GM18907 (cell line): ENCODE measurements at regions not wholly inside any gene's neighbourhood (a gene's known extent, or its start where the extent isn't known, plus 50 kb on each side); places are given as distances from the start of the nearest gene placed in this dataset.
A peak's percentile ranks its signal among the peaks of the same experiment; 100 is the strongest.

ENCODE experiments used
- ATAC-seq: cut with Tn5 transposase; IDR thresholded peaks from one replicate; pipeline ENCODE4 v1.9.1; 2021; ENCODE audit warnings: mild to moderate bottlenecking, moderate library complexity; ENCODE audit not compliant: unreplicated experiment

GRCh38 chr3:30162579-30162978, 443.8 kb upstream of the TGFBR2 start:
- no peak for ATAC-seq

DNA sequence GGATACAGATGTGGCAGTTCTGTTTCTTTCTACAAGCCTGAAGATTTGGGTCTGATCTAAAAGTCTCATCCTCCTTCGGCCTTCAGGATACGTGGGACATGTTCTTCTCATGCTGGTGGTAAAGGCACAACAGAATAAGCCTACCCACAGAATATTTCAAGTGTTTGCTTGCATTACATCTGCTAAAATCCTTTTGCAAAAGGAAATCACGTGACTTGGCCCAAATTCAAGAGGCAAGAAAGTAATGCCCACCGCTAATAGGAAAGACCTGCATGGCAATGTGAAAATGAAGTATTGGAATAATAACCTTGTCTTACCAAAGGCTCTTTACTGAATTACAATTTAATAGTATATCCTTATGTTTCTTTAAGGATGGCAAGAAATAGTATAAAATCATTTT, 439.9 kb upstream of the TGFBR2 start:
- no peak for ATAC-seq

- no peak for ATAC-seq
Observed at GRCh38 chr3:30167541-30168011, 438.8 kb upstream of the TGFBR2 start.

DNA sequence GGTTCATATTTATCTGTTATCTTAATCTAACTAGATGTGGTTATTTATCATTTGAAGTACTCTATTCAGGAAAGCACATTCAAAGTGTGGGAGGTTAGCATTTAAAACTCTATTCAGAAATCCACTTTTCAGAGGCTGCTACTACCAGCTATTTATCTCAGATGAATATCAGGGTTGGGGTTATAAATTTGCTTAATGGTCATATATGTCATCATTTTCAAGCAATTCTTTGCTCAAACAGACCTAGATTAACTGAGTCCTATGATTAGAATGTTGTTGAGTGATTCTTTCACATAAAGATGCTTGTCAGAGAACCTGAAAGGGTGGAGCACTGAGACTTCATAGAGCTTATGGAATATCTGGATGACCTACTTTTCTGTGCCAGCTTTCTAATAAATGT, 436.9 kb upstream of the TGFBR2 start:
- no peak for ATAC-seq

- ATAC-seq = no peak
Observed at GRCh38 chr3:30170681-30171438, 435.5 kb upstream of the TGFBR2 start.

DNA sequence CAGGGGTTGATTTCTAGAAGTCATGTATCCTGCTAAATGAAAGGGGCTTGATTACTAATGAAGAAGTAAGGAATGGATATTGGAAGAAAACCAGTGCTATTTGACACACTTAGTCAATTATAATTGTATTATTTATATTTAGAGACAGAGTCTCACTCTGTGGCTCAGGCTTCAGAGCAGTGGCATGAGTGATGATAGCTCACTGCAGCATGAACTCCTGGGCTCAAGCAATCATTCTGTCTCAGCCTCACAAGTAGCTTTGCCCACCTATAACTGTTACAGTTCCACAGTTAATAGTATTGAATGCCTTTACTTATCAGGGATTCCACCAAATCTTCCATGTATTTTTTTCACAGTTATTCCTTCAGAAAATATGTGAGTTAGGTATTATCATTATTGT, 432.0 kb upstream of the TGFBR2 start:
- ATAC-seq = no peak

DNA sequence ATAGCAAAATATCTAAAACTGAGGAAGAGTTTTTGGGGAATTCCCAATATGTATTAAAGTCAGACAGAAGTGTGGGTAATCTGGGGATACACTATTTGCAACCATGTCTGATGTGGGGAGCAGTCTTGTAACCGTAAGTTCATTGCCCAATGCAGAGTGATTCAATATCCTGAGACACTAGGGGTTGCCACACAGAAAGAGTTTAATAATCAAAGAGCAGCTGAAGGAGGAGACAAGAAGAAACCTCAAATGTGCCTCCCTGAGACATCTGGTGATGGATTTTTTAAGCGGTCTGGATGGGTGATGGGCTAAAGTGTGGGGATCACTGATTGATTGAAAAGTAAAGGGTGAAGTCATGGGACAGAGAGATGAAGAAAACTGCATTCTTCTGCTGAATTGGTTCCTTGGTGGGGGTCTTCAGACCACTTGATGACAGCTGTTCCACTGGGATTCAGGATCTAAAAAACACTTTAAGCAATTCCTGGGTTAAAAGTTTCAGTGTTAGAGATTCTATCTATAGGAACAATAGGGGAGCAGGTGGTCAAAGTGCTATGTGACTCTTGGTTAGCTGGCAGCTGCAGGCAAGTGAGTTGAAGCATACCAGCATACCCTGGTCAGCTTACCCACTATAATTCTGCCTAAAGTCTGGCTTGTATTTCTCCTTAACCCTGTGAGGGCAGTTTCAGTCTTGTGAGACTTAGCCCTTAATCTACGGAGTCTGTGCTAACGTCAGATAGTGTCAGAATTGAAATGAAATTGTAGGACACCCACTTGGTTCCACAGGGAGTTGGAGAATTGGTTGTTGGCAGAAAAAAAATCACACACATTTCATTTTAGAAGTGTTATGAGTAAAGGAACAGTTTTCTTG, 425.9 kb upstream of the TGFBR2 start:
- ATAC-seq = no peak

GRCh38 chr3:30181178-30181465, 425.3 kb upstream of the TGFBR2 start:
- no peak for ATAC-seq

DNA sequence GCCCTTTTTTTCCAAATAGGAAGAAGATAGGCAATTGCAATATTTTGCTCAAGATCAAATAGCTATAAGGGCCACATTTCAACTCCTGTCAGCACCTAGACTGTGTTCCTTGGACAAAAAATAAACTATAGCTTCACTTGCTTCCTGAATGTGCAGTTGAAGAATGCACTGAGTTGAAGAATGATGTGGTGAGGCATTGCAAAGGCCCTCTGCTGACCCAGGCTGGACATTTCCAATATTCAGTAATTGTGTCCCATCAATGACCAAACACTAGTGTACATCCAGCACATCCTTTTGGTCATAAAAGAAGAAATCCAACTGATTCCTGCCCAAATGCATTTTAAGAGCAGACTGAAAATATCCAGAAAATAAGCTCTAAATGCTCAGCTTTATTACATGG, 424.8 kb upstream of the TGFBR2 start:
- no peak for ATAC-seq

- no peak for ATAC-seq
Observed at GRCh38 chr3:30183421-30183820, 423.0 kb upstream of the TGFBR2 start.

DNA sequence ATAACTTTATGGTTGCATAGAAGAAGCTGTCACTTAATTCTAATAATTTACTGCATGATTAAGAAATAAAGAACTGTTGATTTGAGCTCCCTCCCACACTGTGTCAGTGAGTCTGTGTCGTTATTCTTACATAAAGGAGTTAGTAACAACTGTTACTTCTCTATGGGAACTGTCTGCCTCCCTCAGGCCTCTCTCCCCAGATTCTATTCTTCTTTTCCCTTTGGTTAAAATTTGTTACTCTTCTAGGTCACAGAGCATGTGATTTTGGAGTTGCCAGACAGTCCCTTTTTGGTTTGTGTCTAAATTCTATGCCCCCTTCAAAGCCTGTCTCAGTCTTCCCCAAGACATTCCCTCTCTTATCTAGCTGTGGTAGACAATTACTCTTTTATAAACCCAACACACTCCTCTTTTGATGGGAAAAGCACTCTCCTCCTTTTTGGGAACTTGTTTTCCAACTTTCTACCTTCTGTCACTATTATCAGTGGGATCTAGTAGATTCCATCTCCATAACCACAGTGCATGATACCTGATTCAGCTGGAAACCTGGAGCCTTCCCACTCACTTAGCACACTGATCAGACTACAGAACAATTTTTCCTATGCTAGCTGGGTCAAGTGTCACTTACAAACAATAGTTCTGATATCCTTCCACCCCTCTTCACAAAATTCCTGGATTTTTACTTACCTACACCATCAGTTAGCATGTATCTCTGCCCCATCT, 422.1 kb upstream of the TGFBR2 start:
- ATAC-seq = no peak

DNA sequence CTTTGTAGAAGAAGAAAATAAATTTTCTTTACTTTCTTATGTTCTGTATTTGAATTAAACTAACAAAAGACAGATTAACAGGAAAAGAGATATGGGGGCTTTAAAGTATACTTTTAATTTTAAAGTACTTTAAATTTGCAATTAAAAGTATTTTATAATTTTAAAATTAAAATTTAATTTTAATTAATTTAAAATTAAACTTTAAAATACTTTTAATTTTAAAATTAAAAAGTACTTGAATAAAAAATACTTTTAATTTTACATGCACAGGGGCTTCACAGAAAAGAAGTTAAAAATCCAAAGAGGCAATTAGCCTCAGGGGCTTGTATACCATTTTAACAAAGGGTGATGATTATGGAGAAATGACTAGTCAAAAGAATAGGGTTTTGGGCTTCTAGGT, 420.5 kb upstream of the TGFBR2 start:
- no peak for ATAC-seq

DNA sequence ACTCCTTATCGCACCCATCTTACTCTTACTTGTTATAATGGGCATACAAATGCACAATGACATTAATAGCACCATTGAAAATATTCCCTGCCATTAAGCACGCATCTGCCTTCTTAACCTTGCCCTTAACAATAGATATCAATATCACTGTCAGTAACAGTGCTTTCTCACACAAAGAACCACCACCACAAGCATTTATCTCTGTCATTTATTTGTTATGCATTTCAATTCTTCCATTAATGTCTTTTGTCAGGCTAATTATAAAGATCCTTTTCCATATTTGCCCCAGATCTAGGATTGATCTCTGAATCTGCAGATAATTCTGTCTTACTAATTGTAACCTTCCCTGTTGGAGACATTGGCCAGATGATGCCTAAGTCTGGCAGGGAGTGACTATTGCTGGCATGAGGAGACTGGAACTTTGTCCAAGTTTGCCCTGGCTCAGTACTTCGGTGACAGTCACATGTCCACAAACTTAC, 419.6 kb upstream of the TGFBR2 start:
- no peak for ATAC-seq

DNA sequence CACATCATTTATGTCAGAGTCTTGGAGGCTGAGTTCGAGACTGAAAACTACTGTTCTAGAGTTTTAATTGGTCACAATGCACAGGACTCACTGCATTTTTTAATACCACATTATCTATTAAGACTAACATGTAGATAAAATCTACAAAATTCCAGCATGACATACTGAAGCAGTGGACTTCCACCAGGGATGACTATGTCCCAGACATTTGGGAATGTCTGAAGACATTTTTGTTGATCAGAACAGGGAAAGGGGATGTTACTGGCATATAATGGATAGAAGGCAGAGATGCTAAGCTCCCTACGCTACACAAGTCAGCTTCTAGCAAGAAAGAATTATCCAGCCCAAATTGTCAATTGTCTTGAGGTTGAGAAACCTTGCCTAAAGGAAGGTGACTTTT, 419.0 kb upstream of the TGFBR2 start:
- no peak for ATAC-seq

GRCh38 chr3:30188713-30189112, 417.7 kb upstream of the TGFBR2 start:
- no peak for ATAC-seq

DNA sequence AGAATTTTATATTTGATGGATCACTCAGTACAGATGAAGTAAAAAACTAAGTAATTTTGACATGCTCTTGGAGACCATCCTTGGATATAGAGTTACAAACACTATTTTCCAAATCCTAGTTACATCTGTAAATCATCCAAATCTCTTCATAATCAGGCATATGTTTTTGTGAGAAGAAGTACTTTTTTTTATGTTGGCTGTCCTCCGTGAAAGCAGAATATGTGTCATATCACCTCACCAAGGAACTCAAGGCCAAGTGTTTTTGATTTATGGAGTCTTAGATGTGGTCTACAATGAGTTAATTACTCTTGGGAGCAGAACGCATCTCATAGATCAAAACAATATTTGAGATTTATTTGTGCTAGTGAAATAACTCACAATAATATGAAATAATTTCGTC, 416.5 kb upstream of the TGFBR2 start:
- no peak for ATAC-seq

- no peak for ATAC-seq
Observed at GRCh38 chr3:30193625-30194044, 412.8 kb upstream of the TGFBR2 start.

DNA sequence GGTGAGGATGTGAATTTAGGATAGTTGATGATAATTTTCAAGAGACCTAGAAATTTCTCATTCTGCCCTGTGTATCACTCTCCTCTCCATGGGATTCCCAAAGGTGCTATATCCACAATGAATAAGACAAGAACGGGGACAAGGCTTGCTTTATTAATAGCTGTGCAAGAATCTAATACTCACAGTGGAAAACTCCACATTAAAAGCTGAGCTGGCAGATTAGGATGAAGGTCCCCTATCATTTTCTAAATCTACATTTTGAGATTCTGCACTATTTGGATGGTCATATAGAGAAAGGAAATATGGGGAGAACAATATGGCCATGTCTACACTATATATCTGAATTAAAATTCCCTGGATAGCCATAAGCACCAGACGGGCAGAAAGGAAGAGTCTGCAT, 411.0 kb upstream of the TGFBR2 start:
- ATAC-seq = no peak

DNA sequence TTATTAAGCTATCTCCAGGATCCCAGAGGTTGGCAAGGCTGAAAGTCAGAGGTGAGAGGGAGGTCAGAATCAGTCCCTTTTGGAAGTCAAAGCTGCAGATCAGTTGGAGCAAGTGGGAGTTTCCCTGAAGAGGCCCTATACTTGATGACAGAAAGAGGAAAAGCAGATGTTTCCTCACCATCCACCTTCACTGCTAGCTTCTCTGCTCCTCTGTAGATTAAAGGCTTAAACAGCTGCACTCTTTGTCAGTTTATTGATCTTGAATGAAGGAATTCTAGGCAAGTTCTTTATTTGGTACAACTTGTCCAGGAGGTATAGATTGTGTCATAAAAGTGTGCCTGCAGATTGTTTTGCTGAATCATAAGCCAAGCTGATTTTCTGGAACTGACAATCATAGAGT, 408.2 kb upstream of the TGFBR2 start:
- ATAC-seq = no peak

DNA sequence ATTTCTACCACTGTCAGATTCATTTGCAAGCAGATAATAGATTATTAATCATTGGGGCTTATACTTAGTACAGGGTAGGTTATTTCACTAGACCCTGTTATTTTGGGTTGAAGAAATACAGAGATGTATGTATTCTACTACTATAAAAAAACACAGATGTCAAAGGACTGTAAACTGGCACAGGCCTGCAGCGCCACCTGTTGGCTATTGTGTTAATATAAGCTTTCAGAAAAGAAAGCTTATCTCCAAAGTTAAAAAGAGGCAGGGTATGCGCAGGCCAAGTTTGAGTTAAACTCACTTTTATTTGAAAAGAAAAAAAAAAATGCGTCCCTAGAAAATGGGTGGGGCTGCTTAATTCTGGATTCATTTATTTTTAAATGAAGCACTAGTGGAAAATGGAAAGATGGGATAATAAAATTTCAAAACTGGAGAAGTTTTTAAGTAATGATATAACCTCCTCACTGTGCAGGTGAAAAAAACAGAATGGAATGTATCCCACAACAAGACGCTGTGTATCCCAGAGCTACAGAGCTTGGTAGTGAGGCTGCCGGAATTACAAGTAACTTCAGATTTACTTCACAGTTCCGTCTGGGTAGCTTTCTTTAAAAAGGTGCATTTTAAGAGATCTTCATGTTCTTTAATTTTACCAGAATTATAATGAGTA, 407.2 kb upstream of the TGFBR2 start:
- peak; percentile 68 for ATAC-seq

GRCh38 chr3:30199855-30200254, 406.5 kb upstream of the TGFBR2 start:
- ATAC-seq = no peak
